Heart right ventricle (tissue), 16 donors: ENCODE measurements at regions not wholly inside any gene's neighbourhood (a gene's known extent, or its start where the extent isn't known, plus 50 kb on each side); places are given as distances from the start of the nearest gene placed in this dataset.

Experiments
- ATAC-seq, 8 donors: fragments of 200-7000 bp; cut with Tn5 transposase; one replicate each; pipeline ENCODE4 v1.9.1; 2020; ENCODE audit warnings: mild to moderate bottlenecking in 8 of 8, moderate library complexity in 8 of 8, moderate number of reproducible peaks in 1 of 8
- DNase-seq, 2 donors: peaks; one replicate each; pipeline ENCODE4 v3.0.0-alpha.2; 2020
- H3K27ac ChIP-seq, 10 donors: fragments of 200-600 bp; sonication (generic) in 2 of 10; one replicate each; pipeline versions ENCODE4 v1.5.0 to v1.8.0; 2020 to 2022; ENCODE audit warnings: mild to moderate bottlenecking in 3 of 10
- H3K27me3 ChIP-seq, 7 donors: fragments of 200-600 bp; one replicate each; pipeline ENCODE4 v1.8.0; 2021 to 2022; ENCODE audit warnings: mild to moderate bottlenecking in 2 of 7
- H3K36me3 ChIP-seq, 9 donors: fragments of 200-600 bp; sonication (generic) in 1 of 9; one replicate each; pipeline versions ENCODE4 v1.5.0 to v1.8.0; 2020 to 2022; ENCODE audit warnings: mild to moderate bottlenecking in 2 of 9
- H3K4me1 ChIP-seq, 9 donors: fragments of 200-600 bp; sonication (generic) in 1 of 9; one replicate each; pipeline versions ENCODE4 v1.5.0 to v1.8.0; 2020 to 2022; ENCODE audit warnings: mild to moderate bottlenecking in 4 of 9
- H3K4me3 ChIP-seq, 10 donors: fragments of 200-600 bp; sonication (generic) in 2 of 10; one replicate each; pipeline versions ENCODE4 v1.5.0 to v1.8.0; 2020 to 2022; ENCODE audit warnings: mild to moderate bottlenecking in 7 of 10, moderate library complexity in 2 of 10
- H3K9me3 ChIP-seq, 11 donors: fragments of 200-600 bp in 10 of 11; sonication (generic) in 2 of 11; one replicate each; pipeline versions ENCODE4 v1.5.0 to v1.8.0; 2013 to 2022; ENCODE audit warnings: mild to moderate bottlenecking in 2 of 11, control low read depth in 1 of 11, moderate library complexity in 1 of 11
- CTCF ChIP-seq, 9 donors: fragments of 200-600 bp; sonication (generic) in 2 of 9; IDR thresholded peaks; one replicate each; pipeline versions ENCODE4 v1.5.0 to v1.8.0; 2021 to 2022; ENCODE audit warnings: antibody characterized with exemption in 9 of 9, mild to moderate bottlenecking in 5 of 9, moderate library complexity in 1 of 9
- WGBS, 2 donors: extraction: QIAGEN DNeasy Blood & Tissue Kit; methylation state at CpG; one replicate each; pipeline ENCODE4 v1.1.7; 2013; ENCODE audit warnings: inconsistent platforms in 1 of 2; 5-methylcytosine and 5-hydroxymethylcytosine counted together
- intact Hi-C, 10 donors: fragments of 100-400 bp; cut with DNase I; formaldehyde crosslinking; loops; one replicate each; pipeline versions ENCODE4 v1.11.1 to v1.14.2; 2022
- donor health status: Arrhythmogenic right ventricular cardiomyopathy.
- donor health status: ischemic (EF 13 %, LVEDD 7.1; RV severe dilation, severe dysfunction).
- donor health status: healthy with polysubstance abuse.
- donor health status: DM: no; HTN: yes; CAD: no.
- donor health status: DM: no; HTN: no; CAD: no.
- donor health status: ischemic (EF 25% LVEDD 6.9; RV normal size, moderate dysfunction).
- donor health status: ischemic (EF 25% LVEDD 5.7; RV mildly dilated, moderate dysfunction).
- donor health status: healthy.
- donor health status: DM: yes; HTN: yes; CAD: no.
- donor health status: Ischemic cardiomyopathy.
- donor health status: ischemic (EF 35%, LVEDD 5.7; RV mildly dilated, moderate dysfunction).
- donor health status: nonischemic (EF 11% LVEDD 7.7; RV severe dilation, severe dysfunction).
- donor health status: DM: yes; HTN: yes; CAD: no.
- donor health status: PGD.
- donor health status: ischemic (EF 29% LVEDD 5.4; RV normal size, mild dysfunction).
- donor health status: nonischemic (EF 23%, LVEDD 6.1; RV moderate dilation, normal function).

- intact Hi-C loops: no loop called here
- WGBS, 2 donors: 89 to 93% methylated on average over 5 of the region's 5 CpGs
- Histone ChIP-seq H3K4me1 (peaks cover 0 to 59% (median 14%) of the 10 kb centered on the region in 9 donors), H3K27ac (peak overlapping the region in 8 of 10 donors; percentile 45 to 85 (median 76)), H3K36me3 (no peaks in the 10 kb centered on the region), H3K4me3 (no peak overlapping the region), H3K9me3 (no peaks in the 10 kb centered on the region), H3K27me3 (no peaks in the 10 kb centered on the region)
- ATAC-seq (no peak), DNase-seq (no peak)
- TF ChIP-seq CTCF (IDR thresholded peaks at IDR 0.05): no peak
These were observed 59.0 kb upstream of the ARID2 start for GRCh38 chr12:45670346-45671065.

- peaks cover 0 to 57% (median 14%) of the 10 kb centered on the region in 9 donors for H3K4me1 ChIP-seq
- peak in 1 of 2 donors; percentile 25 for DNase-seq
- H3K27ac ChIP-seq: peak overlapping the region in 8 of 10 donors; percentile 45 to 85 (median 72)
- H3K4me3 ChIP-seq: no peak overlapping the region
- TF ChIP-seq CTCF (IDR thresholded peaks at IDR 0.05): no peak
- peak; percentile 74 to 94 (median 85) for ATAC-seq
- H3K9me3 ChIP-seq: no peaks in the 10 kb centered on the region
- no peaks in the 10 kb centered on the region for H3K36me3 ChIP-seq
- H3K27me3 ChIP-seq: no peaks in the 10 kb centered on the region
- intact Hi-C loops: no loop called here
- 58 to 69% methylated on average over 3 of the region's 3 CpGs for WGBS, 2 donors
These were observed 58.3 kb upstream of the ARID2 start for GRCh38 chr12:45671254-45671653.

- H3K4me3 ChIP-seq: no peak overlapping the region
- ATAC-seq: peak in 3 of 8 donors; percentile 38 to 75 (median 48)
- no peaks in the 10 kb centered on the region for H3K27me3 ChIP-seq
- intact Hi-C loops: no loop called here
- no peaks in the 10 kb centered on the region for H3K9me3 ChIP-seq
- peak overlapping the region in 4 of 10 donors; percentile 31 to 59 (median 46) for H3K27ac ChIP-seq
- WGBS, 2 donors: 21 to 25% methylated on average over 6 of the region's 6 CpGs
- H3K4me1 ChIP-seq: peaks cover 0 to 39% (median 10%) of the 10 kb centered on the region in 9 donors
- TF ChIP-seq CTCF (IDR thresholded peaks at IDR 0.05): no peak
- H3K36me3 ChIP-seq: no peaks in the 10 kb centered on the region
- DNase-seq: peak; percentile 26 to 42
These were observed 55.1 kb upstream of the ARID2 start for GRCh38 chr12:45674181-45674977.

GRCh38 chr12:45675534-45675933 lies 54.0 kb upstream of the ARID2 start:
- no peak for DNase-seq
- H3K4me3 ChIP-seq: no peak overlapping the region
- no peak for ATAC-seq
- H3K36me3 ChIP-seq: no peaks in the 10 kb centered on the region
- no peaks in the 10 kb centered on the region for H3K9me3 ChIP-seq
- H3K27ac ChIP-seq: no peak overlapping the region
- TF ChIP-seq CTCF (IDR thresholded peaks at IDR 0.05): no peak
- H3K4me1 ChIP-seq: peaks cover 0 to 29% (median 9%) of the 10 kb centered on the region in 9 donors
- whole genome bisulfite sequencing, 2 donors: 88 to 98% methylated on average over 2 of the region's 2 CpGs
- intact Hi-C loops: no loop called here
- H3K27me3 ChIP-seq: no peaks in the 10 kb centered on the region
